Upper lobe of left lung (tissue), 4 donors: ENCODE measurements at regions not wholly inside any gene's neighbourhood (a gene's known extent, or its start where the extent isn't known, plus 50 kb on each side); places are given as distances from the start of the nearest gene placed in this dataset.

Source experiments
- CTCF ChIP-seq, 6 experiments: fragments of 450-650 bp in 4 of 6; fragments of 200-600 bp in 2 of 6; sonication (generic) in 2 of 6; IDR thresholded peaks; one replicate each; pipeline ENCODE4 v1.5.1; 2016 to 2019; ENCODE audit warnings: antibody characterized with exemption in 6 of 6
- POLR2A ChIP-seq, 4 donors: fragments of 450-650 bp; IDR thresholded peaks; one replicate each; pipeline ENCODE4 v1.5.1; 2016 to 2017; ENCODE audit warnings: antibody characterized with exemption in 4 of 4, mild to moderate bottlenecking in 2 of 4

GRCh38 chr4:71866212-71866885 is 82.5 kb upstream of the GC start:
- TF ChIP-seq POLR2A (IDR thresholded peaks at IDR 0.05) (no peak), CTCF (IDR thresholded peaks at IDR 0.05) (no peak)
